ENCODE measurements at regions not wholly inside any gene's neighbourhood (a gene's known extent, or its start where the extent isn't known, plus 50 kb on each side); places are given as distances from the start of the nearest gene placed in this dataset.

DNA sequence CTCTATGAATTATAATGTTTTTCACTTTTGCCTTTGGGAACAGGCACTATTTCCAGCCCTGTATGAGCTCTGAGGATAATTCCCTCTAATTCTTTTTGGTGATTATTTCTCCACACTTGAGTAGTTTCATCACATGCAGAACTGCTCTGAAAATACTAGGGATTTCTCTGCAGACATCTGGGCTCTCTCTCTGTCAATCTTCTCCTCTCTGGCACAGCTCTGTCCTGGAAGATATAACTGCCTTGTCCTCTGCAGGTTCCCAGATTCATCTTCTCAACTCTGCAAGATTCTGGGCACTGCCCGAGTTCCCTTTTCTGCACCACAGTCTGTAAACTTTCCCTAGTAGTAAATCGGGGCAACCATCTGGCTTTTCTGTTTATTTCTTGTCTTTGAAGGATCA is 131.3 kb upstream of the FMN2 start:
- no peak overlapping the region for H3K4me3 ChIP-seq
- no peak overlapping the region for H3K27ac ChIP-seq
- no peak for DNase-seq (ENCODE audit: low spot score in 2 of 2)
- TF ChIP-seq, protein P1, sequence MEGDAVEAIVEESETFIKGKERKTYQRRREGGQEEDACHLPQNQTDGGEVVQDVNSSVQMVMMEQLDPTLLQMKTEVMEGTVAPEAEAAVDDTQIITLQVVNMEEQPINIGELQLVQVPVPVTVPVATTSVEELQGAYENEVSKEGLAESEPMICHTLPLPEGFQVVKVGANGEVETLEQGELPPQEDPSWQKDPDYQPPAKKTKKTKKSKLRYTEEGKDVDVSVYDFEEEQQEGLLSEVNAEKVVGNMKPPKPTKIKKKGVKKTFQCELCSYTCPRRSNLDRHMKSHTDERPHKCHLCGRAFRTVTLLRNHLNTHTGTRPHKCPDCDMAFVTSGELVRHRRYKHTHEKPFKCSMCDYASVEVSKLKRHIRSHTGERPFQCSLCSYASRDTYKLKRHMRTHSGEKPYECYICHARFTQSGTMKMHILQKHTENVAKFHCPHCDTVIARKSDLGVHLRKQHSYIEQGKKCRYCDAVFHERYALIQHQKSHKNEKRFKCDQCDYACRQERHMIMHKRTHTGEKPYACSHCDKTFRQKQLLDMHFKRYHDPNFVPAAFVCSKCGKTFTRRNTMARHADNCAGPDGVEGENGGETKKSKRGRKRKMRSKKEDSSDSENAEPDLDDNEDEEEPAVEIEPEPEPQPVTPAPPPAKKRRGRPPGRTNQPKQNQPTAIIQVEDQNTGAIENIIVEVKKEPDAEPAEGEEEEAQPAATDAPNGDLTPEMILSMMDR (IDR thresholded peaks at IDR 0.05), result no peak
- TF ChIP-seq POLR2AphosphoS5 (IDR thresholded peaks at IDR 0.05) (no peak), POLR2A (IDR thresholded peaks at IDR 0.05) (no peak)
- intact Hi-C loops (cut with DNase I; ENCODE audit: low total_unique reads), result no loop called here
- H3K36me3 ChIP-seq, result no peaks in the 10 kb centered on the region
- H3K27me3 ChIP-seq, result no peaks in the 10 kb centered on the region
- H3K4me1 ChIP-seq, result no peaks in the 10 kb centered on the region
- no peaks in the 10 kb centered on the region for H3K9me3 ChIP-seq

- intact Hi-C loops (cut with DNase I; ENCODE audit: low total_unique reads), result no loop called here
- H3K36me3 ChIP-seq, result no peaks in the 10 kb centered on the region
- TF ChIP-seq POLR2AphosphoS5 (IDR thresholded peaks at IDR 0.05), result no peak
- TF ChIP-seq POLR2A (IDR thresholded peaks at IDR 0.05), result no peak
- TF ChIP-seq, protein P1 (IDR thresholded peaks at IDR 0.05), result no peak
- H3K4me3 ChIP-seq, result no peak overlapping the region
- H3K27me3 ChIP-seq, result no peaks in the 10 kb centered on the region
- DNase-seq (ENCODE audit: low spot score in 2 of 2), result no peak
- H3K9me3 ChIP-seq, result no peaks in the 10 kb centered on the region
- H3K4me1 ChIP-seq, result no peaks in the 10 kb centered on the region
- no peak overlapping the region for H3K27ac ChIP-seq
Observed at GRCh38 chr1:239963856-239964255, 127.8 kb upstream of the FMN2 start.

GRCh38 chr1:239976130-239976968 is 115.3 kb upstream of the FMN2 start:
- no peaks in the 10 kb centered on the region for H3K36me3 ChIP-seq
- no peak overlapping the region for H3K4me3 ChIP-seq
- H3K27me3 ChIP-seq, result peaks cover 0 to 6% of the 10 kb centered on the region in 2 donors
- H3K9me3 ChIP-seq, result peaks cover 12 to 36% of the 10 kb centered on the region in 2 donors
- no peak overlapping the region for H3K27ac ChIP-seq
- H3K4me1 ChIP-seq, result no peaks in the 10 kb centered on the region
- TF ChIP-seq, protein P1 (IDR thresholded peaks at IDR 0.05), result peak; percentile 64 to 73 (median 66)
- TF ChIP-seq POLR2A (IDR thresholded peaks at IDR 0.05), result no peak
- intact Hi-C loops (cut with DNase I; ENCODE audit: low total_unique reads), result no loop called here
- no peak for DNase-seq (ENCODE audit: low spot score in 2 of 2)

DNA sequence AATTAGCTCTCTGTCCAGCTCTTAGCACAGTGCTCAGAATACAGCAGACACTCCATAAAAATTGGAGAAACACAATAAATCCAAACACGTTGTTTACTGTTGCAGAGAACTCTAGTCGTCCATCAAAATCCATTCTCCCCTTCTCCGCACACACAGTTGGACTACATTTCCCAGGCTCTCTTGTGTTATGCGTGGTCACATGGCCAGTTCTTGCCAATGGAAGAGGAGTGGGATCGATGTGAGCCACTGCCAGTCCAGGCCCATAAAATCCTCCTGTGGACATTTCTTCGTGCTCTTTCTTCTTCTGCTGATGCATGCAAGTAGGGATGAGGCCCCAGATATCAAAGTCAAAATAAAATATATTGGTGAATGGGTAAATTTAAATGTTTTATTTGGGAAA is 114.3 kb upstream of the FMN2 start:
- intact Hi-C loops (cut with DNase I; ENCODE audit: low total_unique reads), result no loop called here
- no peak overlapping the region for H3K4me3 ChIP-seq

DNA sequence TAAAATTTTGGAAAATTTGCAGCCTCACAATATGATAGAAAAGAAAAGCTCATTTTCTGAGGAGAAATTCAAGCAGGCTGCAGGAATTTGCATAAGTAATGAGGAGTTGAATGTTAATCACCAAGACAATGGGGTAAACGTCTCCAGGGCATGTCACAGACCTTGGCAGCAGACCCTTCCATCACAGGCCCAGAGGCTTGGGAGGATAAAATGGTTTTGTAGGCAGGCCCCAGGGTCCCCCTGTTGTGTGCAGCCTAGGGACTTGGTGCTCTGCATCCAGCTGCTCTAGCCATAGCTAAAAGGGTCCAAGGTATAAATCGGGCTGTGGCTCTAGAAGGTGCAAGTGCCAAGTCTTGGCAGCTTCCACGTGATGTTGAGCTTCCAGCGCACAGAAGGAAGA is 112.2 kb upstream of the FMN2 start:
- Histone ChIP-seq H3K36me3 (no peaks in the 10 kb centered on the region), H3K4me3 (no peak overlapping the region), H3K27me3 (no peaks in the 10 kb centered on the region), H3K4me1 (no peaks in the 10 kb centered on the region), H3K27ac (no peak overlapping the region), H3K9me3 (peaks cover 12 to 36% of the 10 kb centered on the region in 2 donors)
- TF ChIP-seq POLR2A (IDR thresholded peaks at IDR 0.05), result no peak
- TF ChIP-seq, protein P1 (IDR thresholded peaks at IDR 0.05), result no peak
- no peak for TF ChIP-seq POLR2AphosphoS5 (IDR thresholded peaks at IDR 0.05)
- DNase-seq (ENCODE audit: low spot score in 2 of 2), result no peak
- intact Hi-C loops (cut with DNase I; ENCODE audit: low total_unique reads), result no loop called here

More for the DNA sequence above, 114.3 kb upstream of the FMN2 start:
- H3K4me1 ChIP-seq, result no peaks in the 10 kb centered on the region
- peaks cover 0 to 6% of the 10 kb centered on the region in 2 donors for H3K27me3 ChIP-seq
- DNase-seq (ENCODE audit: low spot score in 2 of 2), result no peak
- TF ChIP-seq, protein P1 (IDR thresholded peaks at IDR 0.05), result no peak
- TF ChIP-seq POLR2A (IDR thresholded peaks at IDR 0.05) (no peak), POLR2AphosphoS5 (IDR thresholded peaks at IDR 0.05) (no peak)
- no peak overlapping the region for H3K27ac ChIP-seq
- H3K36me3 ChIP-seq, result no peaks in the 10 kb centered on the region
- peaks cover 12 to 36% of the 10 kb centered on the region in 2 donors for H3K9me3 ChIP-seq

Measured in breast epithelium (tissue), 4 donors.